IPS-18c (cell line): ENCODE measurements at regions not wholly inside any gene's neighbourhood (a gene's known extent, or its start where the extent isn't known, plus 50 kb on each side); places are given as distances from the start of the nearest gene placed in this dataset.

ENCODE experiments used
- H3K4me3 ChIP-seq: 2 replicates; pipeline ENCODE4 v1.7.0; 2013; ENCODE audit warnings: low read depth, mild to moderate bottlenecking, low read length, moderate library complexity; ENCODE audit not compliant: insufficient read depth
- H3K9me3 ChIP-seq: one replicate; pipeline ENCODE4 v1.6.1; 2013; ENCODE audit warnings: mild to moderate bottlenecking, low read length, moderate library complexity; ENCODE audit not compliant: control insufficient read depth, insufficient read depth

DNA sequence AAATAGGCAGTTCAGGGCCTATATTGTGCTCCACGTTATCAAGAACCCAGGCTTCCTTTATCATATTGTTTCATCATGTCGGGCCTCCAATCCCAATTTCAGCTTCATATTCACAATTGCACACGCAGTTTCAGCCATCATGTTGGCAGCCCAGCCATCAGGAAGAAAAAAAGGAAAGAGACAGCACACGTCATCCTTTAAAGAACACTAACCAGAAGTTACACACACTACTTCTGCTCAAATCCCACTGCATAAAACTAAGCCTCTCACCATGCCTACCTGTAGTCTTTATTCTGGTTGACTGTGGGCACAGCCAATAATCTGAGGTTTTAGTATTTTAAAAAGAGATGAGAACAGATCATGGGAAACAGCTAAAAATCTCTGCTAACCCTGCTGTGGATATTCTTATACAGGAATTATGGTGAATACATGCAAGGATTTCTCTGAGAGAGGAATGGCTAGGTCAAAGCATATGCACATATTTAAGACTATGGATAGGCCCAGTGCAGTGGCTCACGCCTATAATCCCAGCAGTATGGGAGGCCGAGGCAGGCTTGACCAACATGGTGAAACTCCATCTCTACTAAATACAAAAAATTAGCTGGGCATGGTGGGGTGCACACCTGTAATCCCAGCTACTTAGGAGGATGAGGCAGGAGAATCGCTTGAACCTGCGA is 534.4 kb downstream of the ETV1 start:
- Histone ChIP-seq H3K4me3 (no peak overlapping the region), H3K9me3 (no peaks in the 10 kb centered on the region)

- Histone ChIP-seq H3K9me3 (no peaks in the 10 kb centered on the region), H3K4me3 (no peak overlapping the region)
These were observed 531.7 kb downstream of the ETV1 start for GRCh38 chr7:13457790-13458189.

DNA sequence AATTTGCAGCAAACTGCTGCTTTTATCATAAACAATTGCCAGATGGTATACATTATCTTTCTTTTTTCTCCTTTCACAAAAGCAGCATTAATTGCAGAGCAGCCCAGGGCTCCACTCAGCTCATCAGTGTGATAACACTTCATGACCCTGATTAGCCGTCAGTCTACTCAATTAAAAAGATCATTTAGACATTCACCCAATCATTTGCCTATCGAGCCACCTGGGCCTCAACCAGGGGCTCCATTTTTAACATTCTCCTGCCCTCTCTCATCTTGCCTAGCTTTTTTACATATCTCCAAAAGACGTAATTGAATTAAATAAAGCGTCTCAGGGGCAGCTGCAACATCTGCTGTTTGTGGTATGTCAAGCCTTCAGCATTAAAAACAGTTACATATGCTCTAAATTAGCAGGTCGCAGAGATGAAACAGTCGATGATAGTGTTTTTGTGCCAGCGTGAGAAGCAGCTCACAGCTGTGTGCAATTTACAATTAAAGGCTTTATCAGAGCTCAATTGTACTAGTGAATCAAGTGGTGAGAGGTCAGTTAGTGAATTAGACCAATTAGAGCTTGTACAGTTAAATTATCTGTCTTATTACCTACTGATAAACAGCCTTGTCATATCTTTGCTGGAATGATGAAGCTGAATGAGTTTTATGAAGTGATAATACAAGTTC is 522.5 kb downstream of the ETV1 start:
- no peak overlapping the region for H3K4me3 ChIP-seq
- H3K9me3 ChIP-seq, result no peaks in the 10 kb centered on the region

GRCh38 chr7:13476881-13477444 is 512.5 kb downstream of the ETV1 start:
- Histone ChIP-seq H3K9me3 (no peaks in the 10 kb centered on the region), H3K4me3 (no peak overlapping the region)

DNA sequence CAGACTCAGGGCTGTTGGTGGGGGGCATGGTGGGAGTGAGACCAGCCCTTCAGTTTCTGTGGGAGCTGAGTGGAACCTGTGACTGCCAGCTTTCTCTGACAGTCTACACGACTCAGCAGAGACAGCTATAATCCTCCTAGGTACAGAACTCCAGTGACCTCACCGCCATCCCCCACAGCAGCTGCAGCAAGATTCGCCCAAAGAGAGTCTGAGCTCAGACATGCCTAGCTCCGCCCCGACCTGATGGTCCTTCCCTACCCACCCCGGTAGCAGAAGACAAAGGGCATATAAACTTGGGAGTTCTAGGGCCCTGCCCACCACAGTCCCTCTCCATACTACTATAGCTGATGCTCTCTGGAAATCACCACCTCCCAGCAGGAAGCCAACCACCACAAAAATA is 500.1 kb downstream of the ETV1 start:
- H3K9me3 ChIP-seq, result peaks cover 3% of the 10 kb centered on the region

DNA sequence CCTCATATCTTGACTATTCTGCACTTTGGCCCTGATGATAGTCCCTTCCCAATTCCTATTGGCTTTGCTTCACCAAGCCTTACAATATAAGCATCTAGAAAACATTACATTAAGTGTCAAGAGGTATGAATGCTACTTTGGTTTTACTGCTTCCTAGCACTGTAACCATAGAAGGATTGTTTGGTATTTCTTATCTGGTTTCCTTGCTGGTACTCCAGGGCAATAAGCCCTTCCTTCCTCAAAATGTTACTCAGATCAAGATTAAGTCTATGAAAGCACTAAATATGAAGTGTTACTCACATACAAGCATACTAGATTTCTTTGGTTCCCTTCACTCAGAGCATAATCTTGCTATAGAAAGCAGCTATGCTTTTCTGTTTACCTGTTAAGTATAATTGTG is 492.5 kb downstream of the ETV1 start:
- Histone ChIP-seq H3K9me3 (no peaks in the 10 kb centered on the region), H3K4me3 (no peak overlapping the region)

More for the DNA sequence above, 500.1 kb downstream of the ETV1 start:
- H3K4me3 ChIP-seq, result no peak overlapping the region

DNA sequence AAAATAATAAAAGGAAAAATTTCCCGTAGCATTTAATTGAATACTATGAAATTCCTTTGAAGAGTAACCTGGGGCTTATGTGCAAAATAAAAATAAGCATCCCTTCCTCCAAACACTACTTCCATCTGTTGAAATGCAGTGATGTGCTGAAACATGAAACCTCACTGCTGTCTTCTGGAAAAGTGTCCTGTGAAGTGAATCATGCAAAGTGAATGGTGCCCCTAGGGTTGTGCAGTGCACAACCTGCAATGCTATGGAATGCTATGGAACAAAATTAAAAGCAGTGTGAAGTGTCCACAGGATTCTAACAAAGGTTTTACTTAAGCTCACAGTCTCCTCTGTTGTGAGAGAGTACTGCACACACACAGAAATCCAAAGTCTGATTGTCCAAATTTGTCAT is 480.9 kb downstream of the ETV1 start:
- no peak overlapping the region for H3K4me3 ChIP-seq
- no peaks in the 10 kb centered on the region for H3K9me3 ChIP-seq

DNA sequence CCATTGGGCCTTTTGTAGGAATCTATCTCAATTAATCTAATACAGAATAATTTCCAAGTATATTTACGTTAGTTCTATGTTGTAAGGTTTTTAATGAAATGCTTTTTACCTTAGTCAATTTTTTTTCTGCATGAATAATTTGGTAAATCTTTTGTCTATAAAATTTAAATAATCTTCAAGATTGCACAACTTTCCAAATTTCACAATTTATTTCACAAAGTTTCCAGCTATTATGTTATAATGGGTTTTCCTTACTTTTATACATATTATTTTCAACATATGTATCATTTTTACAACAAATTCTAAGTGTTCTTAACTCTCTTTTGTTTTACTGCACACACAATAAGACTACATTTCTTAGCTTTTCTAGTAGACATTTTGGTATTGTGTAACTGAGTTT is 470.7 kb downstream of the ETV1 start:
- no peaks in the 10 kb centered on the region for H3K9me3 ChIP-seq

GRCh38 chr7:13524076-13524475 is 465.4 kb downstream of the ETV1 start:
- Histone ChIP-seq H3K4me3 (no peak overlapping the region), H3K9me3 (no peaks in the 10 kb centered on the region)

More for the DNA sequence above, 470.7 kb downstream of the ETV1 start:
- no peak overlapping the region for H3K4me3 ChIP-seq

- H3K9me3 ChIP-seq, result no peaks in the 10 kb centered on the region
- no peak overlapping the region for H3K4me3 ChIP-seq
These were observed 457.3 kb downstream of the ETV1 start for GRCh38 chr7:13532028-13532753.

GRCh38 chr7:13538669-13539068 is 450.8 kb downstream of the ETV1 start:
- Histone ChIP-seq H3K9me3 (no peaks in the 10 kb centered on the region), H3K4me3 (no peak overlapping the region)

DNA sequence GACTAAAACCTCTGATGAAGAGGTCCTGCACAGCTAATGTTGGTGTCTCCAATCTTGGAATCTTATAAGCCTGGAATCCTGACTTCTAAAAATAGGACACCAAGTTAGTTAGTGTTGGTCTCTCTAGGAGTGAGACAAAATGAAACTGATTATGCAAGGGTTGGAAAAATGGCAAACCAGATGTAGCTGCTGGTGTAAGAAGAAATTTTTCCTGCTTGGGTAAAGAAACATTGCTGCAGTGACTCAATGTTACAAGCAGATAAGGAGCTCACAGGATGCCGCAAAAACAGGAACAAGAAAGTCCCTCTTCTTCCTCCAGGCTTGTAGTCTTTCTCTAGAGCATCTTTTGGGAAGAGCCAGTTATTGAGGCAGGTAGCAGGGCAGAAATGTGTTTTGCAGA is 449.0 kb downstream of the ETV1 start:
- no peaks in the 10 kb centered on the region for H3K9me3 ChIP-seq
- no peak overlapping the region for H3K4me3 ChIP-seq

DNA sequence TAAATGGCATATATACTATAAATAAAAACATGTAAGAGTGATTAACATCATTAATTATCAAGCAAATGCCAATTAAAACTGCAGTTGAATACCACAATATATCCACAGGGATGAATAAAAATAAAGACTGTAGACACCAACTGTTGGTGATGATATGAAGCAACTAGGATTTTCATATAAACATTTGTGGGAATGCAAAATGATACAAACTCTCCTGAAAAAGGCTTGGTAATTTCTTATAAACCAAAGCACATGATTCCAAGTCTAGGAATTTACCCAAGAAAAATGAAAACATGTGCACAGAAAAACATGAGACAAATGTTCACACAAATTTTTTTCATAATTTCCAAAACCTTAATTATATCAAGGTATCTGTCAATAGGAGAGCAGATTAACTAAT is 448.1 kb downstream of the ETV1 start:
- no peak overlapping the region for H3K4me3 ChIP-seq
- H3K9me3 ChIP-seq, result no peaks in the 10 kb centered on the region

- Histone ChIP-seq H3K9me3 (no peaks in the 10 kb centered on the region), H3K4me3 (no peak overlapping the region)
These were observed 447.0 kb downstream of the ETV1 start for GRCh38 chr7:13542451-13542850.

- Histone ChIP-seq H3K4me3 (no peak overlapping the region), H3K9me3 (no peaks in the 10 kb centered on the region)
These were observed 438.0 kb downstream of the ETV1 start for GRCh38 chr7:13551503-13551902.

- no peak overlapping the region for H3K4me3 ChIP-seq
- no peaks in the 10 kb centered on the region for H3K9me3 ChIP-seq
These were observed 429.0 kb downstream of the ETV1 start for GRCh38 chr7:13560441-13560840.

DNA sequence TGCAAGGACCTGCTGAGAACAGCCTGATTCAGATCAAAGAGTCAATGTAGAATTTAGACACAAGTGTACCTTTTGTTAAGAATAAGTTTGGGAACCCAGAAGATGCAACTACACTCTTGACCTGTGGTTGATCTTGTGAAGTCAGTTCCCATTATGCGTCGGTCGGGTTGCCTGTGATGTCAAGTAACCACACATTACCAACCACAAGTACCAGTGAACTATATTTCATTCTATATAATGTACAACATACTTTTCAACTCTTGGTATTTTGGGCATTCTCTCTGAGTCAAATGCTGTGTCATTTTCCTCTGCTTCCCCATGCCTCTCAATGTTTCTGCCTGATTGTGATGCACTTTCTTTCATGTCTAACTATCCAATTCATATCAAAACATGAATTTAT is 426.2 kb downstream of the ETV1 start:
- H3K4me3 ChIP-seq, result no peak overlapping the region
- H3K9me3 ChIP-seq, result no peaks in the 10 kb centered on the region

DNA sequence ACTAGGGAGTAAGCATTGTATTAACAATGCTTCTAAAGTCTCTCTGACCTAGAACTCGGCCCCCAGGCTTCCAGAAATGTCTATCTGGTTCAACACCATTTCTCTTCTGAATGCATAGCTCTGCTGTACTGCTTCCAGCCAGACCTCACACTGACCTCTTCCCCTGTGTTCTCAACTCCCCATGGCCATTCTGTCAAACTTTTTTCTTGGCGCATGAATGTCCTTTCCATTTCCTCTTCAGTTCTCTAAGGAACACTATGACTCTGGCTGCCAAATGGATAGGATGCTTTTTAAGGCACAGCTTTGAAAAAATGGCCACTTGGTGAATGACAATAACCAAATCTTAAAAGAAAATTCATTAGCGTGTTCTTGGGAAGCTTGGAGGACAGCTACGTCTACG is 425.8 kb downstream of the ETV1 start:
- H3K4me3 ChIP-seq, result no peak overlapping the region
- H3K9me3 ChIP-seq, result no peaks in the 10 kb centered on the region
